NCI-H774 (cell line): ENCODE measurements at regions not wholly inside any gene's neighbourhood (a gene's known extent, or its start where the extent isn't known, plus 50 kb on each side); places are given as distances from the start of the nearest gene placed in this dataset.
"Not testable (repeated sequence)": the region's sequence is repeated elsewhere in the genome, so short reads cannot be mapped to it uniquely, and the experiment has no call there.

Experiments used
- DNase-seq: peaks from one replicate; lab custom pipeline; 2025; lab: John Stamatoyannopoulos, UW

DNA sequence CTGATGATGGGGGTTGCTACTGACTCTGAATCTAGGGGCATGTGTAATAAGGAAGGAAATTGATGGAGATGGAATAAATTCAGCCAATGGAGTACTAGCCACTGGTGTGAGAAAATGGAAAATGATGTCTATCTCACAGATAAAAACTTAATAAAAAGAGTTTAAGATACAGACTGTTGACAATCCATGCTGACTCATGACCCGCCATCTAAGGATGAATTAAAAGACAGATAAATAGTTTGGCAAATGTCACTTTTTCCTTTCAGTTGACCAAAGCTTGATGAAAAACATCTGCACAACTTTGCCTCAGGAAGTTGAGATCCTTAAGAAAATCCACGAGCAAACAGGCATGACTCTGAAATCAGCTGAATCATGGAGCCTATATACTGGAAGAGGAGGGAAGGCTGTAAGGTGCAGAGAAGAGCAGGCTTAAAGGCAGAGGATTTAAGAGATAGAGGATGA lies 82.6 kb upstream of the BMP5 start:
- DNase-seq: no peak

DNA sequence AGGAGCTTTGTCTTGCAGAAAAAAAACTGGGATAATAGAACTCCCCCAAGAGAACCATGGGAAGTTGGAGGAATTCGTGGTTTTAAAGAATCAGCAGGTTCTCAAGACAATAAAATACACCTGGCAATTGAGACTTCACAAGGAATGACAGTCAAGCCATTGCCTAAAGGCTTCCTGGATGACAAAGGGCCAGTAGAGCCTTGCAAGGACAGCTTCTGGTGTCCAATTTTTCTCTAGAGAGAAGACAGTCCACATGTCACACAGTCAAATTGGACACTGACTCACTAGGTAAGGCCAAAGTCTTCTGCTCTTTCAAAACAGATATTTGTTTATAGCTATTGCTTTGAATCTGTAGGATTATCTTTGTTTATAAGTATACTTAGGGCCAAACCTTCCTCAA lies 80.3 kb upstream of the BMP5 start:
- no peak for DNase-seq

DNA sequence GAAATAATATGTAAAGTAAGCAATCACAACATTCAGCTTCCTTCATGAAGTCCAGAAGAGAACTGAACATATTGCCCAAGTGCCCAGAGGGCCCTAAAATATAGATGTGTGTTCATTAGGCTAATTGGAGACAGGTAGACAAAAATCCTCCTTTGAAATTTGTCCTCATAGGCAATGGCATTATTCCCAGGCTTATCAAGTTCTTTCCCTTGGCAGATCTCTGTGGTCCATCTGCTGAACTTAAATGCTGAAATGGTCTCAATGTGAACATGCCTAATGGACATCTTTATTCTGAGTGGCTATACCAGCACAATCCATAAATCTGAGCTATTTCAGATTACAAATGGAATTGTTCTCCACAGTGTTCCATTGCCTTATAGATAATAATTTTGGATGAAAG lies 79.0 kb upstream of the BMP5 start:
- DNase-seq: no peak

DNA sequence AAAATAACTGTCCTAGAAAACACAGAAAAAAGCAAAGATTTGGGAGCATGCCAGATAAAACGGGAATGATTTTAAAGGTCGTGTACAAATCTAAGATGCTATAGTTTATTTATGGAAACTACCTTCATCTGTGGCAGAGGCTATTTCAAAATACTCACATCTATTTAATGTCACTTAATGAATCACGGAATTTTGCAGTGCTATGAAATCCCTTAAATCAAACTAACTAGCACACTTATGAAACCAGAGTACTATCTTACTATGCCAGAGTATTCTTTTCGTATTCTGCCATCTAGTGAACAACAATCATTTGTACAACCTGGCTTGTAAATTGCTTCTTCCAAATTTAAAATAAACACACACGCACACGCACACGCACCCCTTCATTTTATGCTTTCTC lies 77.9 kb upstream of the BMP5 start:
- no peak for DNase-seq

DNA sequence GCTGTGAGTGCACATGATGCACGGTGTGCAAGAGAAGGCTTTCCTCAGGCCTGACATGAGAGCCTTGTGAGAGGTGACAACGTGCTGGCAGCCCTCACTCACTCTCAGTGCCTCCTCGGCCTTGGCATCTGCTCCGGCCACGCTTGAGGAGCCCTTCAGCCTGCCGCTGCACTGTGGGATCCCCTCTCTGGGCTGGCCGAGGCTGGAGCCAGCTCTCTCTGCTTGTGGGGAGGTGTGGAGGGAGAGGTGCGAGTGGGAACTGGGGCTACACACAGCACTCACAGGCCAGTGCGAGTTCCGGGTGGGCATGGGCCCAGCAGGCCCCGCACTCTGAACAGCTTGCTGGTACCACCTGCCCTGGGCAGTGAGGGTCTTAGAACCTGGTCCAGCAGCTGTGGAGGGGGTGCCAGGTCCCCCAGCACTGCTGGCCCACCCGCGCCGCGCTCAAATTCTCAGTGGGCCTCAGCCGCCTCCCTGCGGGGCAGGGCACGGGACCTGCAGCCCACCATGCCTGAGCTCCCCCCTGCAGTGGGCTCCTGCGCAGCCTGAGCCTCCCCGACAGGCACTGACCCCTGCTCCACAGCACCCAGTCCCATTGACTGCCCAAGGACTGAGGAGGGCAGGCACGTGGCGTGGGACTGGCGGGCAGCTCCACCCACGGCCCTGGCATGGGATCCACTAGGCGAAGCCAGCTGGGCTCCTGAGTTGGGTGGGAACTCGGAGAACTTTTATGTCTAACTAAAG lies 74.9 kb upstream of the BMP5 start:
- no peak for DNase-seq

DNA sequence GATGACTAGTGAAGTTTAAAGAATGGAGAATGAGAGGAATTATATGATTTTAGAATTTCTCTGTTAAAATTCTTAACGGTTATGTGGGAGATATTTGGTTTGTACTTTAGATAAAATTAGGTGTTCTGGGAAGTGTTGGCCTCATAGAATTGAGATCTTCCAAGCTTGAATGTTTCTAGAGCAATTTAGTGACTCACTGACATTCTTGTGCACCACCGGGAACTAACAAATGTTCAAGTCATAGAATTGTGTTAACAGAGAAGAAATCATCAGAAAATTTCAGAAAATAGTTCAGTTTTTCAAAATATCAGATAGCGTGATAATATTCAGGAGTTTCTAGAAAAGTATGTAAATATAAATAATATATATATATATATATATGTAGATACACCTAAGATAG lies 67.9 kb upstream of the BMP5 start:
- no peak for DNase-seq

DNA sequence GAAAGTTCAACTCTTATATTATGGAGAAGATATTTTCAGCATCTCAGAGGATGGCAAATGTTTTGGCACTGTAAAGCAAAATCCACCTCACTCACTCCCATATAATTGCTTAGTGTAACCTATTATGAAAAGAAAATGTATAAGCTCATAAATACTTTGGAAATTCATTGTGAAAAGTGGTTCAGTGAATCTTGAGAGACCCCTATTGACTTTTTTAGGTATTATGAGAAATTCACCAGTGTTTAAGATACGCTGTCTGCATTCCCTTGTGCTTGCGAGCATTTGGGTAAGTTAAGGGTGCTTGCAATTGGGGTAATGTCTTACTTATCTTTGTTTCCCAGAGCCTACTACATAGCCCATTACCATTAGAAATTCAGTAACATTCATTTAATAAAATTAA lies 66.3 kb upstream of the BMP5 start:
- no peak for DNase-seq

DNA sequence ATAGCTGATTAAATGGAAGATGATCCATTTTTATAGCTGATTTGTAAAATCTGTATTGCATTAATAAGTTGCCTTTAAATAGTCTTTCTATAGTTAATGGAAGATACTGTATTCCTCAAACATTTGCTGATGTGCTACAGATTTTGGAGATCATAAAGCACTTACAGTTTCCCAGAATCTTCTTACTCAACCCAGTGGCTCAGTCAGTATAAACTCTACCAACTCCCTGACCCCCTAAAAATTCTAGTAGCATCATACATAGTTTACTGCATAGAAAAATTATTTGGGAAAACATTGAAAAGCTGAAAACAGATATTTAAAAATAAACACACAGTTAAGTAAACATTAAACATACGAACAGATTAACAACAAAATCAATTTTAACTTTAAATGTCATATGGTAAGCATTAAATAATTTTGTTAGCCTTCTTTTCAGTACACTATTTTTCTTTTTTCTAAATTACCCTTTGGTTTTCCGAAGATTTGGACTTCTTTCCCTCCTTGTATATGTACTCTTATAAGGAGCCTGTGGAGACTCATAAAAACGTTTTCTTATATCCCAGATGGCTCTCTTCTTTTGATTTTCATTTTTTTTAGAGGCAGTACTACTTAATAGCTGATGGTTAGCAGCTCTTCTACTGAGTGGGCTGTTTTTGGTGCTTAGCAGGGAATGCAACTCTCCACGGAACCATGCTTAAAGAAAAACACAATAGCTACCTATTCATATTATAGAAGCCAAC lies 62.7 kb upstream of the BMP5 start:
- no peak for DNase-seq

DNA sequence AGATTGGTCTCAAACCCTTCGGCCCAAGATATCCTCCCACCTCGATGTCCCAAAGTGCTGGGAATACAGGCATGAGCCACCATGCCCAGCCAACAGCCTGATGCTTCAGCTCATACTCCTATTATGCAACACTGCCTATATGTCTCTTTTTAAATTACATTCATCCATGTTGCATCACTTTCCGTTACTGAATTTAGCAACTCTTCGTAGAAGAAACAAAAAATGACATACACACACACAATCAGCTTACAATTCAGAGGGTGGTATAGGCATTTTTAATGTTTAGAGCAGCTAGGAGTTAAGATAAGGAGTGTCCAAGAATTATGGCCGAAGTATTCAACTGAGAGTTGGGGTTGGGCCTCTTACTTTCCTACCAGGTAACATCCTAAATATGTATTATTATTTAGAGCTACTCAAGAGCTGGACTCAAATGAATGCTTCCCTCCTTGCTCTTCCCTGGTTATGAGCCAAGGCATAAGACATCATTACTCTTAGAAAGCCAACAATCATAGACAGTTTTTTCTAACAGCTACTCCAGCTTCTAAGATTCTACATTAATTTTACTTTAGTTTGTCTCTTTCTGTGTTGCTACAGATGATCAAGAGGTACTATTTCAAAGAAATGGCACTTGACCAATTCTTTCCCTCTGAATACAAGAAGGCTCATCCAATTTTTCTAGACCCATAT lies 62.0 kb upstream of the BMP5 start:
- no peak for DNase-seq

DNA sequence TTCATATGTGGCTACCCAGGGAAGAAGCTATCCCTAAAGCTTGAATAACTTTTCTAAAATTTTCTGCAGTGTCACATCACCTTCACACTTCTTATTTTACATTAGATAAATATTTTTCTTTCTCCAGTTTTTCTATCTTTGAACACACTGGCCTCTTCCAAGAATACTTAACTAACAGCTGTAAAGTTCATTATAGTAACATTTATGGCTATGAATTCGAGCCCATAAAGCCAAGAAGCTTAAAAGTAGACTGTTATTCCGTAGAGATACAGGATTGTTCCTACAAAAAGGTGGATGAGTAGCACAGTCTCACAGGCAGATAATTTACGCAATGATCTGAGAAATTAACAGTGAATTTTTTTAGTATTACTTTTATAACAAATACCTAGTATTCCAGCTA lies 55.7 kb upstream of the BMP5 start:
- no peak for DNase-seq

DNA sequence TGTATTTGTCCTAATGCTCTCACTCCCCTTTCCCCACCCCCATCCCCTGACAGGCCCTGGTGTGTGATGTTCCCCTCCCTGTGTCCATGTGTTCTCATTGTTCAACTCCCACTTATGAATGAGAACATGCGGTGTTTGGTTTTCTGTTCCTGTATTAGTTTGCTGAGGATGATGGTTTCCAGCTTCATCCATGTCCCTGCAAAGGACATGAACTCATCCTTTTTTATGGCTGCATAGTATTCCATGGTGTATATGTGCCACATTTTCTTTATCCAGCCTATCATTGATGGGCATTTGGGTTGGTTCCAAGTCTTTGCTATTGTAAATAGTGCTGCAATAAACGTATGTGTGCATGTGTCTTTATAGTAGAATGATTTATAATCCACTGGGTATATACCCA lies 52.3 kb upstream of the BMP5 start:
- not testable (repeated sequence) for DNase-seq

DNA sequence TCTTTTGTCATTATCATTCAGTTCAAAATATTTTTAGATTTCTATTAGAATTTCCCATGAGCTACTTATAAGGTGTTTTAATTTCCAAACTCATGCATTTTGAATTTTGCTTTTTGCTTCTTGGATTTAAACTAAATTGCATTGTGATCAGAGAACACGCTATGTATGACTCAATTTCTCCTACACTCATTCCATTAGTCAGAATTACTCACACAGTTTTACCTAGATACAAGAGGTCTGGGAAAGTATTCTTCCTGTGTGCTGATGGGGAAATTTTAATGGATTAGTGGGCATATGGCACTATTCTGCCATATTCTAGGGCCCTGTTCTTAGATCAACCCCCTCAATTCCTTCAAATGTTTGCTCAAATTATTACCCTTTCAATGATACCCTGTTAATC lies 49.9 kb upstream of the BMP5 start:
- DNase-seq: no peak
